ENCODE measurements at regions not wholly inside any gene's neighbourhood (a gene's known extent, or its start where the extent isn't known, plus 50 kb on each side); places are given as distances from the start of the nearest gene placed in this dataset.

GRCh38 chr2:4483050-4483449, 779.7 kb downstream of the DCDC2C start:
- TF ChIP-seq CTCF (IDR thresholded peaks at IDR 0.05) (no peak), POLR2A (IDR thresholded peaks at IDR 0.05) (no peak)

Measured in thyroid gland (tissue), 4 donors.